CMK (cell line): ENCODE measurements at regions not wholly inside any gene's neighbourhood (a gene's known extent, or its start where the extent isn't known, plus 50 kb on each side); places are given as distances from the start of the nearest gene placed in this dataset.
"Not testable (repeated sequence)": the region's sequence is repeated elsewhere in the genome, so short reads cannot be mapped to it uniquely, and the experiment has no call there.

Experiments
- DNase-seq: peaks from one replicate; pipeline ENCODE4 v3.0.0-alpha.2; 2010; ENCODE audit warnings: low read depth

DNA sequence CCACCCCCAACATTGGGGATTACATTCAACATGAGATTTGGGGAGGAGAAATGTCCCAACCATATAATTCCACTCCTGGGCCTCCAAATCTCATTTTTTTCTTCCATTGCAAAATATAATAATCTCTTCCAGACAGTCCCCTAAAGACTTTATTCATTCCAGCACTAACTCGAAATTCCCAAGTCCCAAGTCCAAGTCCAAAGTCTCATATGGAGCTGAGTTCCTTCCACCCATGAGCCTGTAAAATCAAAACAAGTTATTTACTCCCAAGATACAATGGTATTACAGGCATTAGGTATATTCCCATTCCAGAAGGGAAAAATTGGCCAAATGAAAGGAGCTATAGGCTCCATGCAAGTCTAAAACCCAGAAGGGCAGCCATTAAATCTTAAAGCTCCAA, 56.7 kb downstream of the P2RY1 start:
- DNase-seq, result no peak

- DNase-seq, result no peak
Observed at GRCh38 chr3:152892446-152892845, 57.5 kb downstream of the P2RY1 start.

DNA sequence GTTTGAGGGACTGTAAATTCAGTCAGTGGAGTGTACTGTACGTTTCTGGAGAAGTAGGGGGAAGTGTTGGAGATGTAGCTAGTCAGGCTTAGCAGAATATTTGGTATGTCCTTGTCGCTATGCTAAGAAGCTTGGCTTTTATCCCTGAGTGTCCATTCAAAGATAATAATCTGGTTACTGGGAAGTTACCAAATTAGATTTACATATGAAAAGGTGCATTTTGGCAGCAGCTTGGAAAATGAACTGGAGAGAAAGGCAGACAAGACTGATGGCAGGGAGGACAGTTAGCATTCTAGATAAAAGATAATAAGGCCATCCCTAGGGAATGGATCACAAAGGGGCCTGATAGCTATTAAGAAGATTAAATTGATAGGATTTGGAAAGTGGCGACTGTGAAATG, 58.7 kb downstream of the P2RY1 start:
- no peak for DNase-seq

- DNase-seq, result no peak
Observed at GRCh38 chr3:152899306-152899705, 64.4 kb downstream of the P2RY1 start.

- DNase-seq, result no peak
Observed at GRCh38 chr3:152902141-152902669, 67.3 kb downstream of the P2RY1 start.

DNA sequence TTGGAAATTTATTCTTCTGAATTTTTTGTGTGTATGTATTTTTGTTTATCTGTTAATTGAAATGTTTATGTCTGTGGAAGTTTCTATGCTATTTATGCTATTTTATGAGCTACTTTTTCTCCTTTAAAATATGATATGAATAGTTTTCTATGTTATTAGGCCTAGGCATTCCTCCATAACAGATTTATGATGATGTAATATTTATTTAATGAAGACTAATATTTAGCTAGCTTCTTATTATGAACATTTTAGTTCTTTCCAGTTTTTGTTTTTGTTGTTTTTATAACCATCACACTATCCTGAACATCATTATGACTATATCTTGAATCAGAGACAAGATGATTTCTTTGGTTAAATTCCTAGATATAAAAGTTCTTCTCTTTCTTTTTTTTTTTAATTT, 70.7 kb downstream of the P2RY1 start:
- DNase-seq, result no peak

DNA sequence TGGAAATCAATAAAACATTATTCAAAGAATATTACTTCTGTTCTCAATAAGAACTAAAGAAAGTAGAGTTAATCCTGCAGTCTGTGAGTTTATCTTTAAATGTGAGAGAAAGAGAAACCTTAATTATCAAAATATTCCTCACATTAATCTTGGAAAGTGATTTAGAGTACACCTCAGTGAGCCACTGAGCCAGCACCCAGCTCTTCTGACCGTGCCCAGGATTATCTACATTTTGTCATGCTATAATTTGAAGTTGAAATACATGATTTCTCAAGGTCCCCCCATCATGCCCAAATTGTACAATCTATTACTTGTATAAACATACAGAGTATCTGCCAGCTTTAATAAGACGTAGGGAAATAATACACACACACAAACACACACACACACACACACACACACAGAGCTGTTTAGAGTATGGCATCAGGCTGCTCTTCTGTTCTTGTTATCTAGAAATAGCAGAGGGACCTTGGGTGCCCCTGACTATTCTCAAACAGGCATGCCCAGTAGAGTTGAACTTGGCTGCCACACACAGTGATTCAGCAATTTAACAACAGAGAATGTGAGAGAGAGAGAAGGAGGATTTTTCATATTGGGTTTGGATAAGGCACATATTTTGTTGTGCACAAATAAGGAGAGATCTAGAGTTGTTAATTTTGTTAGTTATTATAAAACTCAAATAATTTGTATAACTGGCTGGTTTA, 74.4 kb downstream of the P2RY1 start:
- peak; percentile 52 for DNase-seq

- DNase-seq, result no peak
Observed at GRCh38 chr3:152910211-152910610, 75.3 kb downstream of the P2RY1 start.

GRCh38 chr3:152910966-152911365, 76.0 kb downstream of the P2RY1 start:
- DNase-seq, result no peak

GRCh38 chr3:152914743-152915142, 79.8 kb downstream of the P2RY1 start:
- not testable (repeated sequence) for DNase-seq

- no peak for DNase-seq
Observed at GRCh38 chr3:152915695-152916094, 80.8 kb downstream of the P2RY1 start.

DNA sequence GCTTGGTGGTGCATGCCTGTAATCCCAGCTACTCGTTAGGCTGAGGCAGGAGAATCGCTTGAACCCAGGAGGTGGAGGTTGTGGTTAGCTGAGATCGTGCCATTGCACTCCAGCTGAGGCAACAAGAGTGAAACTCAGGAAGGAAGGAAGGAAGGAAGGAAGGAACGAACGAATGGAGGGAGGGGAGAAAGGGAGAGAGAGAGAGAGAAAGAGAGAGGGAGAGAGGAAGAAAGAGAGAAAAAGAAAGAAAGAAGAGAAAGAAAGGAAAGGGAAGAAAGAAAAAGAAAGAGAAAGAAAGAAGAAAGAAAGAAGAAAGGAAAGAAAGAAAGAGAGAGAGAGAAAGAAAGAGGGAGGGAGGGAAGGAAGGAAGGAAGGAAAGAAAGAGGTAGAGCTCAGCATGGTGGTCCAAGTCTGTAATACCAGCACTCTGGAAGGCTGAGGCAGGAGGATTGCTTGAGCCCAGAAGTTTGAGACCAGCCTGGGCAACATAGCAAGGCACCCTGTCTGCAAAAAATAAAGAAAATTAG, 81.9 kb downstream of the P2RY1 start:
- DNase-seq, result no peak

DNA sequence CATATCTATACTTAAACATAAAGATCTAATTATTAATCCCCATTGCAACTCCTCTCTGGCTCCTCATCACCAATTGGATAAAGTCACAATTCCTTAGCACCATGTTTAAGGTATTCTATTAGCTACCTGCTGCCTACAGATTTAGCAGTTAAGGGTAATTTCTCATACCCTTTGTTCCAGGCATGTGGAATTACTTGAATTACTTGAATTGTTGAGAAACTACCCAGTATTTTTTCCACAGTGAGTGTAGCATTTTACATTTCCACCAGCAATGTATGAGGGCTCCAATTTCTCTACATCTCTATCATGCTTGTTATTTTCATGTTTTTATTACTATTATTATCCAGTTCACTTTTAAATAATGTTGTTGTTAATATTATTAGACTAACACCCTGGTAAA, 86.4 kb downstream of the P2RY1 start:
- no peak for DNase-seq

DNA sequence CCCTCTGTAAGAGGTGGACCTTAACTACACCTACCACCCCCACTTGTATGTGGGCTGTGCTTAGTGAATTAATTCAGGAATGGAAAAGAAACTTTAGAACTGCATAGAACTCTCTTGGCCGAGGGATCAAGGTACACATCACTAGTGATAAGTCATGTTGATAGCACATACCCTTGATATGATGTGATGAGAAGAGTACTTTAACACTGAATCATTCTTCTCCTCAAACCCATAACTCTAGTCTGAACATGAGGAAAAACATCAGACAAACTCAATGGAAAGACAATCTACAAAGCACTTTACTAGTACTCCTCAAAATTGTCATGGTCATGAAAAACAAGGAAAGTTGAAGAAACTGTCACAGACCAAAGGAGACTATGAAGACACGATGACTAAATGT, 87.6 kb downstream of the P2RY1 start:
- DNase-seq, result no peak

DNA sequence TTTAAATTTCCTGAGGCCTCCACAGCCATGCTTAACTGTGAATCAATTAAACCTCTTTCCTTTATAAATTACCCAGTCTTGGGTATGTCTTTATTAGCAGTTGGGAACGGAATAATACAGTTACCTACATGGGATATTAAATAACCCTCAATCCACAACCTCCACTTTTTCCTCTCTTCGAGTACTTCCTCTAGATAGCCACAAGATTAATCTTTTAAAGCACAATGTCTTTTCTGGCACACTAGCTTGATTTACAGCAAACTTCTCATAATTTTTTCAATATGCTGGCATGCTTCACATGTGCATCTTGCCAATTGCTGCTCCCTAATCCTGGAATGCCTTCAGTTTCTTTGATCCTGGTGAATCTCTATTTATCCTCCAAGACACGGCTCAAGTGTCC, 92.2 kb downstream of the P2RY1 start:
- no peak for DNase-seq

DNA sequence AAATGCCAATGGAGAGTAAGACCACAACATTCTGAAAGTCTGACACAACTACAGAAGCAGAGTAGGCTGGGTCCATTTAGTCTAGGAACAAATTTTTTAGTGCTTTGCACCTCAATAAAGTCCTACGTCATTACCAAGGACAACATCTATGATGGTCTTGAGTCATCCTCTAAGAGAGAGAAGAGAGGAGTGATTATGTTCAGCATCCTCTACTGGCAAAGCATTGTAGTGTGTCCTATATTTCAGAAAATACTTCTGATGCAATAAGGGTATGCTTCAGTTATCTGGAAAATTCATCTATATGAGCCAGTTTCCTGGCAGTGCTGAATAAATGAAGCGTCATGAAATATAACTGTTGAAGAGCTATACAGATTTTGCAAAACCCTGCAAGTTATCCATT, 95.6 kb downstream of the P2RY1 start:
- DNase-seq, result no peak

DNA sequence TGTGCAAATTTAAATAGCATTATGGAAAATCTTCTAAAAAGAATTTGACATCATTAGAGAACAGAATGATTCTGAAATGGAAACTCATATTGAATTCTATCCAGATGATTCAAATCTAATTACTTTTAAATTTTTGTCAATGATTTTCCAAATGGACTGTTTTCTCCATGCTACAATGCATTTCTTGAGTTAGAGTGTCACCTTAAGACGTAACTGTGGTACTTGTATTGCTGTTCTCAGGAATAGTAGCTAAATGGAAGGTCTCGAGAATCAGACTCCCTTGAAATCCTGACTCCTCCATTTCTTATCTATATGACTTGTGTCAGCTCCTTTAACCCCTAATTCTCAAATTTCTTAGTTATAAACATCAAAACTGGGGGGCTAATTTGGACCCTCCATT, 102.3 kb downstream of the P2RY1 start:
- no peak for DNase-seq

GRCh38 chr3:152938974-152939636, 104.2 kb downstream of the P2RY1 start:
- DNase-seq, result no peak

- no peak for DNase-seq
Observed at GRCh38 chr3:152941859-152942258, 106.9 kb downstream of the P2RY1 start.

DNA sequence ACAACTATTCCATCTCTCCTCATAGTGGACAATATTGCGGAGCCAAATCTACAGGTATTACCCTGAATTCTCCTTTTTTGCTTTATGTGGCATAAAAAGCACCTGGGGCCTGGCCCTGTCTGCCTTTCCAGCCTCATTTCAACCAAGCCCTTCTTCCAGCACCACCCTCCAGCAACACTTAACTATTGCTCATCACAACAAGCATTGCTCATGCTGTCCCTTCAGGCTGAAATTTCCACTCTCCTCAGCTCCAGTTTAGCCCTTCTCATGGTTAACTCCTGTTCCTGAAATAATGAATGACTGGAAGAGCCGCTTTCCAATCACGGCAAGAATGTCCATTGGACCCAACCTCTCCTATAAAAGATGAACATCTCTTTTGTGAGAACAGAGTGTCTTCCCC, 107.4 kb downstream of the P2RY1 start:
- no peak for DNase-seq

DNA sequence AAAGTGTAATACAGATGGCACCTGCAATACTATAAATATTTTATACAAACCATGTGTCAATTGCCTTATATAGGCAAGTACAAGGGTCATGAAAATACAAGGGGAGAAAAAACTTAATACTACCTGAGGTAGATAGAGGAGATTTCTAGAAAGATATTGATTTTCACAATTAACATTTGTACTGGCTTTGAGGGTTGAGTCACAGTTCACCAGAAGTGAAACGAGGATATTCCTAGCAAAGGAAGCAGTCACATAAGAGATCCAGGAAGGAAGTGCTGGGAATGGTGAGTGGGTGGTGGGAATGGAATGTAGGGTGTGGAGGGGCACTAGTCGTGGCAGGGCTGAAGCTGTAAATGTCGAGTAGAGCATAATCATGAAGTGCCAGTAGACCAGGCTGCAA, 108.7 kb downstream of the P2RY1 start:
- DNase-seq, result no peak

- DNase-seq, result no peak
Observed at GRCh38 chr3:152944671-152945070, 109.7 kb downstream of the P2RY1 start.

DNA sequence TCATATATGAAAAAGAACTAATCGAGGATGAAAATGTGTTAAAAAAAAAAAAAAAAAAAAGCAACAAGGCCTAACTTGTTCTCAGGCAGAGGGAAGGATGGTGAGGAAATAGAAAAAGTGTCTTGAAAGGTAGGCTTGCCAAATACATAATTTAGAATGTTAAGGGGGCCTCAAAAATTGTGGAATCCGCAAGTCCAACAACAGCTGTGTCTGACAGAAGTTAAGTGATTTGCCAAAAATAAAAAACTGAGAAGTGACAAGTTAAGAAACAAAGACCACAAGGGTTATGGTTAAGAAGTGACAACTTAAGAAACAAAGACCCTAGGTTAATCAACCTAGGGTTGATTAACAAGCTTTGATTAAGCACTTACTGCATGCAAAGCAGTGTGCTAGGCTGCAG, 110.6 kb downstream of the P2RY1 start:
- no peak for DNase-seq

GRCh38 chr3:152957491-152957890, 122.6 kb downstream of the P2RY1 start:
- no peak for DNase-seq
